GM20000 (cell line): ENCODE measurements at regions not wholly inside any gene's neighbourhood (a gene's known extent, or its start where the extent isn't known, plus 50 kb on each side); places are given as distances from the start of the nearest gene placed in this dataset.
"Not testable (repeated sequence)": the region's sequence is repeated elsewhere in the genome, so short reads cannot be mapped to it uniquely, and the experiment has no call there.

Experiments used
- DNase-seq: peaks from one replicate; pipeline ENCODE4 v3.0.0; 2012; ENCODE audit warnings: low spot score
- CTCF ChIP-seq: IDR thresholded peaks from 2 replicates; pipeline ENCODE4 v1.5.1; 2012; ENCODE audit warnings: mild to moderate bottlenecking, control low read depth; ENCODE audit errors: extremely low read depth, missing control alignments

- no peak for TF ChIP-seq CTCF
Measured at GRCh38 chrX:139475432-139475831, 55.1 kb upstream of the F9 start.

GRCh38 chrX:139461945-139462344 lies 68.6 kb upstream of the F9 start:
- not testable (repeated sequence) for DNase-seq

More at GRCh38 chrX:139475432-139475831, 55.1 kb upstream of the F9 start:
- DNase-seq: no peak

GRCh38 chrX:139454743-139455142 lies 75.8 kb upstream of the F9 start:
- no peak for TF ChIP-seq CTCF
- no peak for DNase-seq

- no peak for DNase-seq
Measured at GRCh38 chrX:139448996-139449395, 81.5 kb upstream of the F9 start.

GRCh38 chrX:139446832-139447231 lies 83.7 kb upstream of the F9 start:
- DNase-seq: no peak
- TF ChIP-seq CTCF: no peak

More at GRCh38 chrX:139448996-139449395, 81.5 kb upstream of the F9 start:
- no peak for TF ChIP-seq CTCF

- no peak for TF ChIP-seq CTCF
Measured at GRCh38 chrX:139429913-139430312, 100.6 kb upstream of the F9 start.

GRCh38 chrX:139423186-139423585 lies 107.4 kb upstream of the F9 start:
- no peak for TF ChIP-seq CTCF
- DNase-seq: no peak

More at GRCh38 chrX:139429913-139430312, 100.6 kb upstream of the F9 start:
- DNase-seq: no peak

- DNase-seq: not testable (repeated sequence)
Measured at GRCh38 chrX:139398258-139398657, 132.3 kb upstream of the F9 start.

GRCh38 chrX:139388254-139388653 lies 142.3 kb upstream of the F9 start:
- DNase-seq: no peak

More at GRCh38 chrX:139388254-139388653, 142.3 kb upstream of the F9 start:
- no peak for TF ChIP-seq CTCF
